ENCODE measurements at regions not wholly inside any gene's neighbourhood (a gene's known extent, or its start where the extent isn't known, plus 50 kb on each side); places are given as distances from the start of the nearest gene placed in this dataset.
A peak's percentile ranks its signal among the peaks of the same experiment; 100 is the strongest.

DNA sequence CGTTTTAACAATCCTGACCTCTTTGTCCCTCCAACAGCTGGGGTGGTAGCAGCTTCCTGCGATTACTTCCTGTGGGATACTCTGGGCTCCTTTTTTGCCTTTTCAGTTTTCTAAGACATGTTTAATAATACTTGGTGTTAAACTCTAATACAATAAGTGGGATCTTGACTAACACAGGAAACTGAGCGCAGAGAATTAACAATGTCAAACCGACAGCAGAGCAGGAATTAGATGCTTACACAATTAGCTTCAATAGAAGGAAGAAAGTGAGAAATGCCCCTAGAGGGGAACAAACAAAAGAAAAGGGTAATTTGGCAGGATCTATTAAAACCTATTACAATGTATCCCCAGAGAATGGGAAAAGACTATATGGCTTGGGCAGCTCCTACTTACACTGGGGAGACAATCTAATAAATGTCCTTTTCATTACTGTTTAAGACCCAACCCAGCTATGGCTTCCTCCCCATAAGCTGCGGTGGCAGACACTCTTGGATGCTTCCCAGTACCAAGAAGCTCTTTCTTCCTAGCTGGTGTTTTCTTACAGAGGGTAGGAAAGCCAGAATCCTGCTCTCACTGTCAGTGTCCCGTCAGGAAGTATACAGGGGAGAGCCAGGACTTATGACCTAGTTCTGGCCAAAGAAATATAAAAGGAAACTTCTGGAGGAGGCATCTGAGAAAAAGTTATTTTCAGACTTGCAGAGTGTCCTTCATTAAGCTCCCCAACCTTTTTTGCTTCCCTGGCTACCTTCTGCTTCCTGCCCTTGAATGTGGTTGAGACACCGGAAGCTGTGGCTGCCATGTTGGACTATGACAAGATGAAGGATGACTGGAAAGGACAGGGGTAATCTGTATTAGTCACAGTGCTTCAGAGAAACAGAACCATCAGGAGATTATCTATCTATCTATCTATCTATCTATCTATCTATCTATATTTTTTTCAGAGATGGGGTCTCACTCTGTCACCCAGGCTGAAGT, 194.1 kb upstream of the KBTBD8 start:
- Histone ChIP-seq H3K4me1 (peaks cover 0 to 22% (median 15%) of the 10 kb centered on the region in 9 donors), H3K27ac (peak overlapping the region in 4 of 10 donors; percentile 25 to 59 (median 38)), H3K27me3 (no peaks in the 10 kb centered on the region), H3K36me3 (no peaks in the 10 kb centered on the region), H3K4me3 (no peak overlapping the region), H3K9me3 (no peaks in the 10 kb centered on the region)
- DNase-seq: no peak
- ATAC-seq: peak in 3 of 8 donors; percentile 52 to 76 (median 64)
- intact Hi-C loops (cut with DNase I): no loop called here
- WGBS, 2 donors: 32 to 48% methylated on average over 7 of the region's 7 CpGs
- TF ChIP-seq, protein P1, sequence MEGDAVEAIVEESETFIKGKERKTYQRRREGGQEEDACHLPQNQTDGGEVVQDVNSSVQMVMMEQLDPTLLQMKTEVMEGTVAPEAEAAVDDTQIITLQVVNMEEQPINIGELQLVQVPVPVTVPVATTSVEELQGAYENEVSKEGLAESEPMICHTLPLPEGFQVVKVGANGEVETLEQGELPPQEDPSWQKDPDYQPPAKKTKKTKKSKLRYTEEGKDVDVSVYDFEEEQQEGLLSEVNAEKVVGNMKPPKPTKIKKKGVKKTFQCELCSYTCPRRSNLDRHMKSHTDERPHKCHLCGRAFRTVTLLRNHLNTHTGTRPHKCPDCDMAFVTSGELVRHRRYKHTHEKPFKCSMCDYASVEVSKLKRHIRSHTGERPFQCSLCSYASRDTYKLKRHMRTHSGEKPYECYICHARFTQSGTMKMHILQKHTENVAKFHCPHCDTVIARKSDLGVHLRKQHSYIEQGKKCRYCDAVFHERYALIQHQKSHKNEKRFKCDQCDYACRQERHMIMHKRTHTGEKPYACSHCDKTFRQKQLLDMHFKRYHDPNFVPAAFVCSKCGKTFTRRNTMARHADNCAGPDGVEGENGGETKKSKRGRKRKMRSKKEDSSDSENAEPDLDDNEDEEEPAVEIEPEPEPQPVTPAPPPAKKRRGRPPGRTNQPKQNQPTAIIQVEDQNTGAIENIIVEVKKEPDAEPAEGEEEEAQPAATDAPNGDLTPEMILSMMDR (IDR thresholded peaks at IDR 0.05): no peak

DNA sequence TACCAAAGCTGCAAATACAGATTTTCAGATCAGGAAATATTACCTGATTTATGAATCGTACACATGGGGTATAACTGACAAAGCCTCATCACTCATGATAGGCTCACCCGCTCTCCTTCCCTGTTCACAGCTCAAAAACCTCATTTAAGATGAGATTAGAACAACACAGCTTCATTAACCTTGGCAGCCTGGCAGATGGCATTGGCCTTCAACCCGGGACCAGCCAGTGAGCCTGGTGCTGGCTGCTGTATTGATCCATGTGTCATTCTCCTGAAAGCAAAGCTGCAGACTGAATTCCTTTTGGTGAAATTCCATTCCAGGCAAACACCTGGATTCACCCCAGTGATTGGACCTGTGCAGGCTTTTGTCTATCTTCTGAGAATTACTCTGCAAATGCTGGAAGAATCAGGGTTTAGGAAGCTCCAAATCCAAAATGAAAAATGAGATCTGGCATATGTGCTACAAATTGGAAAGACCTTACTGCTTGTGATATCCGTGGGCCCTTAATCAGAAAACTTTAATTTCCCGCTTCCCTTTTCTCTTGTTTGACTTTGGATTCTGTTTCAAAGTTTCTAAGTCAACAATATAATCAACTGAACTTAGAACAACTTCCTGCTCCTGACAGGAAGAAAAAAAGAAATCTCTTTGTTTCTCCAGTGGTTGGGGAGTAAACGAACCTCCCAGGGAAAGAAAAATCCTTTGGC, 189.1 kb upstream of the KBTBD8 start:
- Histone ChIP-seq H3K27me3 (no peaks in the 10 kb centered on the region), H3K36me3 (no peaks in the 10 kb centered on the region), H3K9me3 (no peaks in the 10 kb centered on the region), H3K4me3 (no peak overlapping the region), H3K4me1 (peaks cover 0 to 18% (median 5%) of the 10 kb centered on the region in 9 donors), H3K27ac (peak overlapping the region in 1 of 10 donors; percentile 39)
- 69 to 76% methylated on average over 6 of the region's 6 CpGs for WGBS, 2 donors
- DNase-seq: no peak
- intact Hi-C loops (cut with DNase I): loop anchor here in 1 of 10 donors (2.0 kb wide), 1 partner anchor 402 kb away; no protein-coding TSS in a partner anchor
- TF ChIP-seq, protein P1 (IDR thresholded peaks at IDR 0.05): no peak
- ATAC-seq: peak in 1 of 8 donors; percentile 45

DNA sequence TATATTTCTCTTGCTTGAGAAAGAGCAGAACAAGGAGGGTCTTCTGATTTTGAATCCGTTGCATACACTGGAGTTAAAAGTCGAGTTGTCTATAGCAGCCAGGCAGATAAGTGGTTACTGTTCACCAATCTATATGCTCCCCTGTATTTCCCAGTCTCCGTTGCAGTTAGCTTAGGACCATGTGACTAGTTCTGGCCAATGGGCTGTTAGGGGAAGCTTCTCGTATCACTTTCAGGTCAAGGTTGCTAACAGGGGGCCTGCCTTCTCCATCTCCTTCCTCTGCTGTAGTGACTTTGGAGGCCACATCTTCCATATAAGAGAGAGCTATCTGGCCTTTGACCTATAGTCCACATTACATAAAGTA, 188.5 kb upstream of the KBTBD8 start:
- 58 to 60% methylated on average over 4 of the region's 4 CpGs for WGBS, 2 donors
- DNase-seq: no peak
- TF ChIP-seq, protein P1 (IDR thresholded peaks at IDR 0.05): no peak
- intact Hi-C loops (cut with DNase I): loop anchor here in 1 of 10 donors (2.0 kb wide), 1 partner anchor 403 kb away; no protein-coding TSS in a partner anchor
- Histone ChIP-seq H3K27ac (peak overlapping the region in 1 of 10 donors; percentile 39), H3K27me3 (no peaks in the 10 kb centered on the region), H3K4me3 (no peak overlapping the region), H3K9me3 (no peaks in the 10 kb centered on the region), H3K4me1 (peaks cover 0 to 14% (median 4%) of the 10 kb centered on the region in 9 donors), H3K36me3 (no peaks in the 10 kb centered on the region)
- peak in 1 of 8 donors; percentile 21 for ATAC-seq

GRCh38 chr3:66812136-66812535, 186.0 kb upstream of the KBTBD8 start:
- no peak for DNase-seq
- H3K27ac ChIP-seq: no peak overlapping the region
- ATAC-seq: no peak
- WGBS, 2 donors: 69 to 73% methylated on average over 2 of the region's 2 CpGs
- peaks cover 0 to 16% (median 5%) of the 10 kb centered on the region in 9 donors for H3K4me1 ChIP-seq
- H3K27me3 ChIP-seq: no peaks in the 10 kb centered on the region
- H3K9me3 ChIP-seq: no peaks in the 10 kb centered on the region
- H3K36me3 ChIP-seq: no peaks in the 10 kb centered on the region
- H3K4me3 ChIP-seq: no peak overlapping the region
- intact Hi-C loops (cut with DNase I): loop anchor here in 5 of 10 donors (10.0 kb wide), 1 partner anchor 307 kb away; the partner anchor contains the start of gene LRIG1 (in 5 of the 5)
- TF ChIP-seq, protein P1 (IDR thresholded peaks at IDR 0.05): no peak

All from heart right ventricle (tissue), 16 donors.